ENCODE measurements at regions not wholly inside any gene's neighbourhood (a gene's known extent, or its start where the extent isn't known, plus 50 kb on each side); places are given as distances from the start of the nearest gene placed in this dataset.

DNA sequence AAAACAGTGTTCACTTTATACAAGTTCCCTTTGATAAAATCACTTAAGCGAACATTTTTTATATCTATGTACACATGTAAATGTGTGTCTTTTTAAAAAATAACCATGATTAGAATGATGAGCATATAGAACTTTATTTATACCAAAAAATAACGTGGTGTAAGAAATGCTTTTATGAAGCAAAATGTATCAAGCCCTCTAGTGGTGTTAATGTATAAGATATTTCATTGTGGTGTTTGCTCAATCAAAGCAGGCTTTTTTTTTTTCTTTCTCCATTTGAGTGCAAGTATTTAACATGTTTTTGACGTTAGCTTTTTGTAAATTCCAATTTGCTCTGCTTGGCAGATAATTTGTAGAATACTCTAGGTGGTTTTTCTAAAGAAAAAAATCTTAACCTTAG is 2092.4 kb upstream of the TENM3 start:
- WGBS (ENCODE audit: insufficient coverage): no CpG with 5 or more reads among the region's 3 CpGs

DNA sequence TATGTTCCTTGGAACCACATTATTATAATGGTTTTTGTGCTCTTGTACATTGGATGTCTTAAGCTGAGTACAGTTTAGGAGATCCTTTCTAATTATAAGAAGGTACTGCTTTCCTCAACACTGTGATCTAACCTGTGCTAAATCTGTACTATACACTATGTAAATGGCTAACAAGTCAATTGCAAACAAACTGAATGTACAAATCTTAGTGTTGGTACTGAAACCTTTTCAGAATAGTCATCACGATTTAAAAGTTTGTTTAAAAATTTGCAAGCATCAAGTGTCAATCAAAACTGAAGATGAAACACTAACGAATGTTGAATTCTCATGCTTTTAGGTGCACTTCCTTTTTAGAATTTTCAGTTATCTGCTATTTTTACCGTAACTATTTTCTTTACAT is 2090.4 kb upstream of the TENM3 start:
- Histone ChIP-seq H3K36me3 (ENCODE audit: control insufficient read depth, insufficient read depth, low read length) (no peaks in the 10 kb centered on the region), H3K4me3 (ENCODE audit: low read depth, low read length) (no peak overlapping the region), H3K9me3 (ENCODE audit: control insufficient read depth, insufficient read depth, low read length) (no peaks in the 10 kb centered on the region), H3K27me3 (ENCODE audit: control insufficient read depth, insufficient read depth, low read length) (no peaks in the 10 kb centered on the region), H3K27ac (ENCODE audit: low read depth, low read length) (no peak overlapping the region), H3K4me1 (ENCODE audit: control insufficient read depth, insufficient read depth, low read length) (no peaks in the 10 kb centered on the region)
- WGBS (ENCODE audit: insufficient coverage): no CpG with 5 or more reads among the region's 3 CpGs
- DNase-seq (ENCODE audit: low read depth in 4 of 6, low spot score in 6 of 6): no peak

More for the DNA sequence above, 2092.4 kb upstream of the TENM3 start:
- Histone ChIP-seq H3K27ac (ENCODE audit: low read depth, low read length) (no peak overlapping the region), H3K9me3 (ENCODE audit: control insufficient read depth, insufficient read depth, low read length) (no peaks in the 10 kb centered on the region), H3K36me3 (ENCODE audit: control insufficient read depth, insufficient read depth, low read length) (no peaks in the 10 kb centered on the region), H3K27me3 (ENCODE audit: control insufficient read depth, insufficient read depth, low read length) (no peaks in the 10 kb centered on the region), H3K4me3 (ENCODE audit: low read depth, low read length) (no peak overlapping the region), H3K4me1 (ENCODE audit: control insufficient read depth, insufficient read depth, low read length) (no peaks in the 10 kb centered on the region)
- DNase-seq (ENCODE audit: low read depth in 4 of 6, low spot score in 6 of 6): peak in 2 of 6 donors; percentile 14 to 62

DNA sequence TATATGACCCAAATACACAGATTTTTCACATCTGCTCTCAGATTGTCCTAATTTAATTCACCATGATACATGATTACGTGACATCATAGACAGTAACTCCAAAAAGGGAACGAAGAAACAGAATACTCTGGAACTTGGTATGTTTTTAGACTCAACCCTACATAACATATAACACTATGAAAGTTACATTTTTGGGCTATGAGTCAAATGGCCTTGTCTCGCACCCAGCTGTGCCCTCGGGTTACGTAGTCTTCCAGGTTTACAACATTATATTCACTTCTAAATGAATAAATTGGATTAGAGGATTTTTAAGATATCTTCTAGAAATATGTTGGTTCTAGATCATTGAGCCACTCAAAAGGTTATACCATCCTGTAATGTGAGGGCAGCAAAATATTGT is 2089.6 kb upstream of the TENM3 start:
- DNase-seq (ENCODE audit: low read depth in 4 of 6, low spot score in 6 of 6): no peak
- WGBS (ENCODE audit: insufficient coverage): no CpG with 5 or more reads among the region's 5 CpGs
- no peak overlapping the region for H3K4me3 ChIP-seq (ENCODE audit: low read depth, low read length)

DNA sequence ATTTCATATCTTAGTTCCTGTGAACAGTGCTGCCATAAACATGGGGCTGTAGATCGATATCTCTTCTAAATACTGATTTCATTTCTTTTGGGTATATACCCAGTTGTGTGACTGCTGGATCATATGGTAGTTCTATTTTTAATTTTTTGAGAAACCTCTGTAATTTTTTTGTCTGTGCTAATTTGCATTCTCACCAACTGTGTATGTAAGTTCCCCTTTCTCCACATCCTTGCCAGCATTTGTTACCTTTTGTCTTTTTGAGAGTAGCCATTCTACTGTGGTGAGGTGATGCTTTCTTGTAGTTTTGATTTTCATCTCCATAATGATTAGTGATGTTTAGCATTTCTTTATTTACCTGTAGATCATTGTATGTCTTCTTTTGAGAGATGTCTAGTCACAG is 2086.5 kb upstream of the TENM3 start:
- Histone ChIP-seq H3K9me3 (ENCODE audit: control insufficient read depth, insufficient read depth, low read length) (no peaks in the 10 kb centered on the region), H3K4me3 (ENCODE audit: low read depth, low read length) (no peak overlapping the region), H3K4me1 (ENCODE audit: control insufficient read depth, insufficient read depth, low read length) (no peaks in the 10 kb centered on the region), H3K27ac (ENCODE audit: low read depth, low read length) (no peak overlapping the region), H3K27me3 (ENCODE audit: control insufficient read depth, insufficient read depth, low read length) (no peaks in the 10 kb centered on the region), H3K36me3 (ENCODE audit: control insufficient read depth, insufficient read depth, low read length) (no peaks in the 10 kb centered on the region)
- no peak for DNase-seq (ENCODE audit: low read depth in 4 of 6, low spot score in 6 of 6)
- WGBS (ENCODE audit: insufficient coverage): no CpG with 5 or more reads among the region's 1 CpG

More for the DNA sequence above, 2089.6 kb upstream of the TENM3 start:
- H3K27ac ChIP-seq (ENCODE audit: low read depth, low read length): no peak overlapping the region
- H3K4me1 ChIP-seq (ENCODE audit: control insufficient read depth, insufficient read depth, low read length): no peaks in the 10 kb centered on the region
- no peaks in the 10 kb centered on the region for H3K36me3 ChIP-seq (ENCODE audit: control insufficient read depth, insufficient read depth, low read length)
- no peaks in the 10 kb centered on the region for H3K27me3 ChIP-seq (ENCODE audit: control insufficient read depth, insufficient read depth, low read length)
- H3K9me3 ChIP-seq (ENCODE audit: control insufficient read depth, insufficient read depth, low read length): no peaks in the 10 kb centered on the region

DNA sequence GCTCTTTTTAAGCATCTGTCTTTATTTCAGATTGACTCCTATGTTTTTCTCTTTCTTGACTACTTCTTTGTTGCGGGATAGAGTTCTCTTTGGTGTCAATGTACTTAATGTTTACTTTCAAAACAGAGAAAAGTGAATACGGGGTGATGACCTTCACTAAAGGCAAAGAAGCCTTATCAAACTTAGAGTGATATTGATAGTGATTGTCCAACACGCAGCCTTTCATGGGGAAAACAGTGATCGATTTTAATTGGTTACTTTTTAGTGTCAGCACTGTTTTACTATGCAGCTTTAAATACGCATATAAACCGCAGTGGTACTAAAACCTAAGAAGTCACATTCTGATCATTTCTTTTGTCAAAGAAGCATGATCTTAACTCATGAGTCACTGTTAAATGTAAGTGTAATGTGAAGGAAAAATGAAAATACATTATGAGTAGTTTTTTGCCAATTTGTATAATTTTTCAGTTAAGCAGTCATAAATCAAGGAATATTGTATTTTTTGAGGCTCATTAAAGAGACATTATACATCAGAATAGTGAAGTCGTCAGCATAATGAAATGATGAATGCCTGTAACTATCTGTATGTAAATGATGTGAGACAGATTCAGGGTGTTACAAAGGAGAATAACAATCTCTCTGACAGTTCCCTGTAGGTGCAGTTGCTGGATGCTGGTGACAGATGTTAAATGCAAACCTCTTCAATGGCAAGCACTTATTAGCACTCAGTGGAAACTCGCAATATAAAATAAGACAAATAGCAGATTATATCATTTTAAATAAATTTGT is 2082.8 kb upstream of the TENM3 start:
- no peak overlapping the region for H3K27ac ChIP-seq (ENCODE audit: low read depth, low read length)
- H3K4me3 ChIP-seq (ENCODE audit: low read depth, low read length): no peak overlapping the region
- no peaks in the 10 kb centered on the region for H3K9me3 ChIP-seq (ENCODE audit: control insufficient read depth, insufficient read depth, low read length)
- DNase-seq (ENCODE audit: low read depth in 4 of 6, low spot score in 6 of 6): peak in 2 of 6 donors; percentile 11 to 59
- WGBS (ENCODE audit: insufficient coverage): no CpG with 5 or more reads among the region's 8 CpGs
- H3K4me1 ChIP-seq (ENCODE audit: control insufficient read depth, insufficient read depth, low read length): no peaks in the 10 kb centered on the region
- H3K27me3 ChIP-seq (ENCODE audit: control insufficient read depth, insufficient read depth, low read length): no peaks in the 10 kb centered on the region
- H3K36me3 ChIP-seq (ENCODE audit: control insufficient read depth, insufficient read depth, low read length): no peaks in the 10 kb centered on the region

DNA sequence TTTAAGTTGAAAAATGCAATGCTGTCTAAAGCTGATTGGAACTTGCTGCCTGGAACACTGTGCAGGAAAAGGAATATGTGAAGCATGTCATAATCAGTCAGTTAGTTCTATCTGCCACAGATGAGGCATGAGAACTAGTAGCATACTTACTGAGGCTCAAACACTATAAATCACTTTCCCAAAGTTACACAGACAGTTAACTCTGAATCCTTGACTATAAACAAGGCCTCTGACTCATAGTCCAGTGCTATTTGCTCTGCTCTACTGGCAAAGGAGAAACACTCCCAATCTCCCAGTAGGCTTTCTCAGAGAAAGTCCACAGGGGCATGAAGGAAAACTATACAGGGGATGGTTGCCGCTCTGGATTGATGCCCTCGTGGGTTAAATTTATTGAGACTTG is 2078.4 kb upstream of the TENM3 start:
- H3K4me3 ChIP-seq (ENCODE audit: low read depth, low read length): no peak overlapping the region
- no peaks in the 10 kb centered on the region for H3K9me3 ChIP-seq (ENCODE audit: control insufficient read depth, insufficient read depth, low read length)
- no CpG with 5 or more reads among the region's 2 CpGs for WGBS (ENCODE audit: insufficient coverage)
- H3K4me1 ChIP-seq (ENCODE audit: control insufficient read depth, insufficient read depth, low read length): no peaks in the 10 kb centered on the region
- no peaks in the 10 kb centered on the region for H3K36me3 ChIP-seq (ENCODE audit: control insufficient read depth, insufficient read depth, low read length)
- peak in 1 of 6 donors; percentile 18 for DNase-seq (ENCODE audit: low read depth in 4 of 6, low spot score in 6 of 6)
- H3K27ac ChIP-seq (ENCODE audit: low read depth, low read length): no peak overlapping the region
- no peaks in the 10 kb centered on the region for H3K27me3 ChIP-seq (ENCODE audit: control insufficient read depth, insufficient read depth, low read length)

DNA sequence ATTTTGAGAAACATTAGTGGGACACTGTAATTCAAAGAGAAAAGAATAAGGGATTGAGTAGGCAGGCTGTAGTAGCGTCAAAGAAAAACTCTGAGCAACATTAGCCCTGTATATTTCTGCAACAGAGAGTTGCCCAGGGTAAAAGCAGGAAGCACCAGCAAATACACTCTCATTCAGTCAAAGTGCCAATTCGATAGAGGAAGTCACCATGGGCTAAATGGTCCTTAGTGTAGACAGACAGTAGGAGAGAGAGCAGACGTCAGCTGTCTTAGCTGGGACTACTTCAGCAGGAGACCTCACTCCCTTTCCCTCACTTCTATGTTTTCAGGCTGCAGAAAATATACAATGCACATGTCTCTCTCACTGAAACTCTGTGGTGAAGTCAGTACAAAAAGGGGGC is 2073.8 kb upstream of the TENM3 start:
- no peaks in the 10 kb centered on the region for H3K27me3 ChIP-seq (ENCODE audit: control insufficient read depth, insufficient read depth, low read length)
- H3K36me3 ChIP-seq (ENCODE audit: control insufficient read depth, insufficient read depth, low read length): no peaks in the 10 kb centered on the region
- H3K27ac ChIP-seq (ENCODE audit: low read depth, low read length): no peak overlapping the region
- H3K4me3 ChIP-seq (ENCODE audit: low read depth, low read length): no peak overlapping the region
- no CpG with 5 or more reads among the region's 3 CpGs for WGBS (ENCODE audit: insufficient coverage)
- no peaks in the 10 kb centered on the region for H3K4me1 ChIP-seq (ENCODE audit: control insufficient read depth, insufficient read depth, low read length)
- no peak for DNase-seq (ENCODE audit: low read depth in 4 of 6, low spot score in 6 of 6)
- H3K9me3 ChIP-seq (ENCODE audit: control insufficient read depth, insufficient read depth, low read length): no peaks in the 10 kb centered on the region

DNA sequence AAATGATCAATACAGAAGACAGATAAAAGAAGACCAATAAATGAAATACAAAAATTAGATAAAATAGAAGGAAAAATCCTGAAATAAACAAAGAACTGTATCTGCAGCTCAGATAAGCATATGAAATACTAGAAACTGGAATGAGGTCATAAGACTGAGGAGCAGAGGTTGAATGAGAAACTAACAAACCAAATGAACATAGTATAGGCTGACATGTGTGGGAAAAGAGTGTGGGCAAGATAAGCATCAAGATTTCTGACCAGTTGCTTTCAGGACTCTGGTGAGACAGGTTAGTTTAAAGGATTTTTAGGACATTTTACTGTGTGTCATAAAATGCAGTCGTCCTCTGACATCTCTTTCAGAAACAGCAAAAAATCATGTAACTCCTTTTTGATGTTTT is 2073.2 kb upstream of the TENM3 start:
- no peaks in the 10 kb centered on the region for H3K27me3 ChIP-seq (ENCODE audit: control insufficient read depth, insufficient read depth, low read length)
- H3K4me1 ChIP-seq (ENCODE audit: control insufficient read depth, insufficient read depth, low read length): no peaks in the 10 kb centered on the region
- no peak overlapping the region for H3K4me3 ChIP-seq (ENCODE audit: low read depth, low read length)
- H3K36me3 ChIP-seq (ENCODE audit: control insufficient read depth, insufficient read depth, low read length): no peaks in the 10 kb centered on the region
- no peak for DNase-seq (ENCODE audit: low read depth in 4 of 6, low spot score in 6 of 6)
- H3K9me3 ChIP-seq (ENCODE audit: control insufficient read depth, insufficient read depth, low read length): no peaks in the 10 kb centered on the region
- WGBS (ENCODE audit: insufficient coverage): no CpG with 5 or more reads among the region's 1 CpG
- H3K27ac ChIP-seq (ENCODE audit: low read depth, low read length): no peak overlapping the region

DNA sequence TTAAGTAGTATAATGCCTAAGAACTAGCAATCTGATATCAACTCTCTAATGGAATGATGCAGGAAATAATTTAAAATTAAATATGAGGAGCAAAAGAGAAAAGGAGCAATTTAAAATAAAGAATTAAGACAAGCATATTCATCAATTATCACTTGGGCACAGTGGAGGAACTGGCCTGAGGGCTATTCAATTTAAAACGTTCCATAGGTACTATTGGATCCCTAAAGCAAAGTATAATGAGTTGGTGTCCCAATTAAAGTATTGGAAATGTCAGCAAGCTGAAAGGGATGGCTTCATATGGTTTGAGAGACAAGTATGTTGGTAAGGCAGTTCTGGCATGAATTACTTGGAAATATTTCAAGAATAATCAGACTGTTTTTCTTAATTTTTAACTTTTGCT is 2064.1 kb upstream of the TENM3 start:
- DNase-seq (ENCODE audit: low read depth in 4 of 6, low spot score in 6 of 6): no peak
- no CpG with 5 or more reads among the region's 1 CpG for WGBS (ENCODE audit: insufficient coverage)
- Histone ChIP-seq H3K4me1 (ENCODE audit: control insufficient read depth, insufficient read depth, low read length) (no peaks in the 10 kb centered on the region), H3K4me3 (ENCODE audit: low read depth, low read length) (no peak overlapping the region), H3K9me3 (ENCODE audit: control insufficient read depth, insufficient read depth, low read length) (no peaks in the 10 kb centered on the region), H3K27me3 (ENCODE audit: control insufficient read depth, insufficient read depth, low read length) (no peaks in the 10 kb centered on the region), H3K36me3 (ENCODE audit: control insufficient read depth, insufficient read depth, low read length) (no peaks in the 10 kb centered on the region), H3K27ac (ENCODE audit: low read depth, low read length) (no peak overlapping the region)

DNA sequence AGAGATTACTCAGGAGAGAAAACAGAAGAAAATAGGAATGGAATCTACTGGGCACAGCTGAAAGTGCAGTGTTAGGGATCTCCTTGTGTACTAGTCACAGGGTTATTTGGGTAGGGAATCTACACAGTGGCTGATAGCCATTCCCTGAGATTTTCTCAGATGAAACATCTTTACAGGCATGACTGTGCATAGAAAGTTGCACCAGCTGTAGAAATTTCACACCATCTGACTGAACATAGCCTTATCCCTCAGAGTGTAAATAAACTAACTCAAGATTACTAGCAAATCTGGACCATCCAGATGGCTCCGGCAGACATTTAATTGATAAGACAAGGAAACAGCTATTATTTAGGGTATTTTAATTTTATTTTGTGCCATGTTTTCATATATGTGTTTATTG is 2053.5 kb upstream of the TENM3 start:
- H3K4me3 ChIP-seq (ENCODE audit: low read depth, low read length): no peak overlapping the region
- peak in 2 of 6 donors; percentile 20 to 84 for DNase-seq (ENCODE audit: low read depth in 4 of 6, low spot score in 6 of 6)
- no peak overlapping the region for H3K27ac ChIP-seq (ENCODE audit: low read depth, low read length)
- no peaks in the 10 kb centered on the region for H3K27me3 ChIP-seq (ENCODE audit: control insufficient read depth, insufficient read depth, low read length)
- no peaks in the 10 kb centered on the region for H3K9me3 ChIP-seq (ENCODE audit: control insufficient read depth, insufficient read depth, low read length)
- WGBS (ENCODE audit: insufficient coverage): no CpG with 5 or more reads among the region's 1 CpG
- H3K4me1 ChIP-seq (ENCODE audit: control insufficient read depth, insufficient read depth, low read length): no peaks in the 10 kb centered on the region
- H3K36me3 ChIP-seq (ENCODE audit: control insufficient read depth, insufficient read depth, low read length): no peaks in the 10 kb centered on the region

Measured in spinal cord (tissue), 9 donors.